K562 (cell line): ENCODE measurements at regions not wholly inside any gene's neighbourhood (a gene's known extent, or its start where the extent isn't known, plus 50 kb on each side); places are given as distances from the start of the nearest gene placed in this dataset.

Experiments used
- ATAC-seq: fragments of 200-7000 bp; cut with Tn5 transposase; 3 replicates; pipeline ENCODE4 v1.9.1; 2020; ENCODE audit warnings: moderate library complexity
- BruUV-seq: library from RNA; stranded (reverse); fragments of 400-500 nt; replicated peaks from 2 replicates; lab custom pipeline; 2021; lab: Mats Ljungman, UMichigan
- CTCF ChIA-PET: fragments of 300-600 bp; formaldehyde crosslinking; extraction: SDS; loops from one replicate; lab custom pipeline; 2021; ENCODE audit warnings: low intra/inter-chr PET ratio; lab: Yijun Ruan, JAX
- POLR2A ChIA-PET: fragments of 300-600, 350-650 bp; sonication (Branson Sonifier 250); formaldehyde crosslinking; extraction: SDS; loops from one replicate; lab custom pipeline; 2021; ENCODE audit warnings: antibody characterized with exemption, inconsistent platforms; lab: Yijun Ruan, JAX
- DNase-seq, 4 experiments: peaks; one replicate each; pipeline versions ENCODE4 v3.0.0 to v3.0.0-alpha.2; 2011 to 2018; ENCODE audit warnings: low spot score in 3 of 4, mixed read lengths in 3 of 4; ENCODE audit errors: extremely low read depth in 1 of 4
- FAIRE-seq: peaks from 2 replicates; lab custom pipeline; 2011; peaks lifted over from hg19 to GRCh38; lab: Jason Lieb, UNC
- H2AFZ ChIP-seq: 2 replicates; pipeline ENCODE4 v1.6.0; 2011; ENCODE audit warnings: low read depth, low read length, control low read depth, inconsistent platforms
- H3K27ac ChIP-seq: fragments of 200-600 bp; 3 replicates; pipeline ENCODE4 v1.8.0; 2011; ENCODE audit warnings: low read depth, mild to moderate bottlenecking, control low read depth, inconsistent platforms, low read length, moderate library complexity, mixed read lengths; ENCODE audit errors: extremely low read depth
- H3K27me3 ChIP-seq, 2 experiments: fragments of 300-600 bp in 1 of 2; 2 replicates in 1 of 2; 3 replicates in 1 of 2; pipeline versions ENCODE4 v1.6.0 to v1.8.0; 2011; ENCODE audit warnings: inconsistent platforms in 2 of 2, low read length in 2 of 2, mild to moderate bottlenecking in 1 of 2, mixed read lengths in 1 of 2, moderate library complexity in 1 of 2; ENCODE audit not compliant: control insufficient read depth in 2 of 2, insufficient read depth in 2 of 2
- H3K36me3 ChIP-seq: fragments of 300-600 bp; 3 replicates; pipeline ENCODE4 v1.8.0; 2011; ENCODE audit warnings: mild to moderate bottlenecking, low read length, inconsistent platforms; ENCODE audit not compliant: control insufficient read depth, insufficient read depth
- H3K4me1 ChIP-seq, 2 experiments: fragments of 200-600 bp in 1 of 2; replicated peaks in 1 of 2; 2 replicates in 1 of 2; 3 replicates in 1 of 2; pipeline versions ENCODE4 v1.5.1 to v1.8.0; 2011; ENCODE audit warnings: inconsistent platforms in 2 of 2, low read length in 2 of 2, mild to moderate bottlenecking in 1 of 2, mixed read lengths in 1 of 2, moderate library complexity in 1 of 2; ENCODE audit not compliant: control insufficient read depth in 2 of 2, insufficient read depth in 2 of 2
- H3K4me2 ChIP-seq: 2 replicates; pipeline ENCODE4 v1.6.1; 2011; ENCODE audit warnings: low read length, control low read depth, inconsistent platforms, mixed read lengths; ENCODE audit not compliant: insufficient read depth
- H3K4me3 ChIP-seq: fragments of 200-600 bp; sonication (generic), shearing (Covaris generic); 2 replicates; pipeline ENCODE4 v1.5.1; 2016; ENCODE audit warnings: control low read depth, inconsistent platforms
- H3K79me2 ChIP-seq: fragments of 200-600 bp; 3 replicates; pipeline ENCODE4 v1.8.0; 2011; ENCODE audit warnings: low read length, inconsistent platforms; ENCODE audit not compliant: control insufficient read depth, insufficient read depth
- H3K9ac ChIP-seq, 2 experiments: 2 replicates each; pipeline versions ENCODE4 v1.6.0 to v1.6.1; 2011; ENCODE audit warnings: low read depth in 2 of 2, low read length in 2 of 2, control low read depth in 1 of 2, inconsistent platforms in 1 of 2, mild to moderate bottlenecking in 1 of 2, mixed read lengths in 1 of 2; ENCODE audit not compliant: insufficient read depth in 1 of 2
- H3K9me1 ChIP-seq: one replicate; pipeline ENCODE4 v1.6.0; 2011; ENCODE audit warnings: inconsistent platforms, mild to moderate bottlenecking, low read length, moderate library complexity; ENCODE audit not compliant: control insufficient read depth, insufficient read depth
- H3K9me3 ChIP-seq: replicated peaks from 2 replicates; pipeline ENCODE4 v1.5.1; 2011; ENCODE audit warnings: low read depth, low read length, inconsistent platforms; ENCODE audit not compliant: control insufficient read depth, insufficient read depth
- H4K20me1 ChIP-seq: replicated peaks from 2 replicates; pipeline ENCODE4 v1.6.1; 2011; ENCODE audit warnings: low read length, inconsistent platforms, mixed read lengths; ENCODE audit not compliant: control insufficient read depth, insufficient read depth
- ATF7 ChIP-seq: fragments of 450-650 bp; IDR thresholded peaks from 2 replicates; pipeline ENCODE4 v1.7.1; 2014; ENCODE audit warnings: mild to moderate bottlenecking, moderate library complexity
- CREB3L1 ChIP-seq: fragments of 450-650 bp; IDR thresholded peaks from 2 replicates; pipeline ENCODE4 v1.6.1; 2014; ENCODE audit warnings: low read depth, mild to moderate bottlenecking, moderate library complexity, borderline replicate concordance
- HDAC6 ChIP-seq: IDR thresholded peaks from 2 replicates; pipeline ENCODE4 v1.6.1; 2012; ENCODE audit warnings: low read depth, mild to moderate bottlenecking, control low read depth, inconsistent platforms, low read length, moderate library complexity
- LEF1 ChIP-seq: fragments of 450-650 bp; IDR thresholded peaks from 2 replicates; pipeline ENCODE4 v1.6.1; 2016; ENCODE audit warnings: mild to moderate bottlenecking
- PRDM10 ChIP-seq: fragments of 450-650 bp; IDR thresholded peaks from 2 replicates; pipeline ENCODE4 v1.6.1; 2018; ENCODE audit not compliant: partially characterized antibody
- ZNF23 ChIP-seq: fragments of 250-450 bp; sonication (Bioruptor Pico); IDR thresholded peaks from 2 replicates; pipeline ENCODE4 v1.4.0; 2020; ENCODE audit warnings: mild to moderate bottlenecking
- ZNF232 ChIP-seq: sonication (generic); formaldehyde crosslinking; IDR thresholded peaks from 2 replicates; pipeline ENCODE4 v1.8.0; 2022; ENCODE audit warnings: mild to moderate bottlenecking, missing genetic modification reagents
- WGBS: fragments of 100-300 bp; shearing (Covaris generic); methylation state at CpG from one replicate; pipeline ENCODE4 v1.1.6; 2016; ENCODE audit warnings: low coverage, mixed read lengths; ENCODE audit not compliant: insufficient coverage; ENCODE audit errors: missing lambda C conversion rate; 5-methylcytosine and 5-hydroxymethylcytosine counted together
- in situ Hi-C: fragments of 300-500 bp; cut with MboI; formaldehyde crosslinking; loops from 4 replicates; pipeline ENCODE4 v1.15.0; 2018; ENCODE audit warnings: inconsistent platforms, mixed read lengths
- intact Hi-C: fragments of 100-400 bp; cut with micrococcal nuclease; formaldehyde crosslinking; loops from 2 replicates; pipeline ENCODE4 v1.14.2; 2022

GRCh38 chr6:14856177-14856576 is 389.7 kb upstream of the JARID2 start (continued):
- TF ChIP-seq CREB3L1 (no peak), PRDM10 (peak; percentile 96), ZNF23 (CRISPR knock-in tag) (no peak), ATF7 (peak; percentile 47; the same call in 1 of the 2 replicates), HDAC6 (no peak), ZNF232 (no peak)

- H2AFZ ChIP-seq, result no peak overlapping the region
- in situ Hi-C loops, result no loop called here
- intact Hi-C loops, result no loop called here
- peak overlapping the region in 1 of 2 experiments; percentile 57; a peak in 2 of 4 replicates for H3K9ac ChIP-seq
- H3K4me2 ChIP-seq, result no peak overlapping the region
- FAIRE-seq, result no peak
- no peaks in the 10 kb centered on the region for H3K9me3 ChIP-seq
- CTCF ChIA-PET, result no interaction called here
- no peaks in the 10 kb centered on the region for H3K27me3 ChIP-seq
- H3K27ac ChIP-seq, result no peak overlapping the region
- DNase-seq, result no peak
- H4K20me1 ChIP-seq, result no peaks in the 10 kb centered on the region
- no peak for ATAC-seq
- no peak overlapping the region for H3K4me3 ChIP-seq
- H3K79me2 ChIP-seq, result no peaks in the 10 kb centered on the region
- H3K36me3 ChIP-seq, result no peaks in the 10 kb centered on the region
- 93% methylated on average over 9 of the region's 9 CpGs for WGBS
- no peak for TF ChIP-seq LEF1
- no TSS peak for BruUV-seq
- H3K4me1 ChIP-seq, result peaks cover 7 to 9% of the 10 kb centered on the region in 2 experiments; a peak in 4 of 5 replicates
- no peaks in the 10 kb centered on the region for H3K9me1 ChIP-seq
- POLR2A ChIA-PET, result interaction anchor here (0.5 to 0.8 kb wide), 2 partner anchors 26 to 204 kb away, joined by 3 to 4 read pairs; no protein-coding TSS in a partner anchor
These were observed 388.9 kb upstream of the JARID2 start for GRCh38 chr6:14857001-14857400.
